Limb (tissue), 2 donors: ENCODE measurements at regions not wholly inside any gene's neighbourhood (a gene's known extent, or its start where the extent isn't known, plus 50 kb on each side); places are given as distances from the start of the nearest gene placed in this dataset.
"Not testable (repeated sequence)": the region's sequence is repeated elsewhere in the genome, so short reads cannot be mapped to it uniquely, and the experiment has no call there.

Experiments
- DNase-seq, 2 donors: peaks; one replicate each; pipeline ENCODE4 v3.0.0-alpha.2; 2016; ENCODE audit errors: extremely low spot score in 2 of 2

DNA sequence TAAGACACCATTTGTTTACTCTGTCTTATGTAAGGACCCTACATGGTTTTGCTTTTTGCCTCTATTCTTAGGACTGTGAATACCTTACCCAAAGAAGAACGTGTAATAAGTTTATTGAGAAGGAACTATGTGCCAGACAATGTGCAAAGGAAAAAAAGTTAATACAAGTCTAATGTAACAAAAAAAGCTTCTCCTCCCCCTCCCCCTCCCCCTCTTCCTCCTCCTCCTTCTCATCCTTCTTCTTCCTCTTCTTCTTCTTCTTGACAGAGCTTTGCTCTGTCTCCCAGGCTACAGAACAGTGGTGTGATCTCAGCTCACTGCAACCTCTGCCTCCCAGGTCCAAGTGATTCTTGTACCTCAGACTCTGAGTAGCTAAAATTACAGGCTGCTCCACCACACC, 50.9 kb upstream of the MITF start:
- DNase-seq: no peak

DNA sequence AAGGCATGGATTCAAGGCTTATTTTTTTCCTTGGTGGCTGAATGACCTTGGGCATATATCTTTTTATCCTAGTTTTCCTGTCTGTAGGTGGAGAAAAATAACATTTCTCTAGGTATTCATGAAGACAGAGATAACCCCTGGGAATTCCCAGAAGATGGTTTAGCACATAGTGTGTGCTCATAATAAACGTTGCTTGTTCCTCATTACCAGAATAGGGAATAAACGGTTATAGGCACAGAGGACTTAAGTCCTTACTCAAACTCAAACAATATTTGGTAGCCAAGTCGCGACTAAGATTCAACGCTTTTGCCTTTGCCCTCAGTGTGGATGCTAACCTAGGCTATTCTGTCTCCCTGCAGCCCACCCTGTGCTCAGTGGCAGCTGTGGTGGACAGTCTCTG, 51.6 kb upstream of the MITF start:
- no peak for DNase-seq

DNA sequence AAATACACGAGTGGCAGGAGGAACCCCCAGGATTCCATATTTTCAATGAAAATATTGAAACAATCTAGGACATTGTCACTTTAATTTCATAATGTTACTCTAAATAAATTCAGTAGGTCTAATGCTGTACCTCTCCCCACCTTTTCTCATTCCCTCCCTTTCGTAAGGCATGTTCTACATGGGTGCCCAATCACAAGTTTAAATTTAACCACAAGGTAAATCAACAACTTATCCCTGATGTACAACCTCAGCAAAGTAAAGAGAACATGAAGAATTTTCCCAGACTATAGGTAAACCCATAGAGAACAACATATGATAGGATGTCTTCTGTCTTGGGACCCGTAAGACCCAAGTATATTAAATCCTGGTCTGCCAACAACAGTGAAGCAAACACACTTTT, 53.2 kb upstream of the MITF start:
- no peak for DNase-seq

DNA sequence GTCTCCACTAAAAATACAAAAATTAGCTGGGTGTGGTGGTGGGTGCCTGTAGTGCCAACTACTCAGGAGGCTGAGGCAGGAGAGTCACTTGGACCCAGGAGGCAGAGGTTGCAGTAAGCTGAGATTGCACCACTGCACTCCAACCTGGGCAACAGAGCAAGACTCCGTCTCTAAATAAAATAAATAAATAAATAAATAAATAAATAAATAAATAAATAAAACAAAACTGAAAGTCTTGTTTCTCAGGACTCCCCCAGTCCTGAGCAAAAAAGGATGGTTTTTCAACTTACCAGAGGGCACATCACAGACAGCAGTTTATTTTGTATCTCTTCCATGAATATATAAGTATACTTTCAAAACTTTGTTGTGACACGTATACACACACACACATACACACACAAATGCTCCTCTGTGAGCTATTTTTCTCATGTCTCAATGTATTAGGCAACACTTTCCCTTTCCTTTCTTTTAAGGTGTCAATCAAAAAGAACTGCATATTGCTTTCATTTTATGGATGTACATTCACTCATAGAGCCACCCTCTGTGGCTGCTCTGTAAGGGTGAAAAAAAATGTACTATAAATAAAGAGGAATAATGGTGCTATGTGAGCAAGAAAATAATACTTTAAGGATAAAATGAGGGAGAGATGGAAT, 54.8 kb upstream of the MITF start:
- DNase-seq: no peak

DNA sequence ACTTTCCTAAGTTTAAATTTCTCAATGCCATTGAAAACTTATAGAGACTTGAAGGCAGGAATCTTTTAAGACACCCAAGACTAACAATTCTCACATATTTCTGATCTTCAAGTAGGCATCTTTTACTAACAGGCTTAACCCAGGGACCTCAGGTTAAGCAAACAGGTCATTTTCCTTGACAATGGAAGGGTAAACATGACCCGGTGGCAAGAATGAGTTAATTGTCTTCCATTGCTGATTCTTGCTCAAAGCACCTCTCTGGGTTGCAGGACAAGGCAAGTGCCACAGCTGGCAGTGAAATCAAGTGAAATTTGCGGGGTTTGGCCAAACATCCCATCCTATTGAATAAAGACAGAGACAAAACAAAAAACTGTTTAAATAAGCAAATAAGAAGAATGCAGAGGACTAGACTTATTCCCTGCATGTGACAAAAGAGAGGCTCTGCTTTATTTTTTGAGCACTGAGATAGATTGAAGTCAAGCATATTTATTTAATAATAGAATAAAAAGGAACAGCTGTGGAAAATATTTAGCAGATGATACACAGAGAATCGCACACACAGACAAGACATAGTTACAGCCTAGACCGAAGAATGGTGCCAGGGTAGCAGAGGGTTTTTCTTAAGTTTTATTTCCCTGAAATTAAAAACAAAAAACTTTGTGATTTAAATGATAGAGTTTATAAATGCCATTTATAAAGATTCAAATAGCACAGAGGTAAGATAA, 56.0 kb upstream of the MITF start:
- DNase-seq: no peak

DNA sequence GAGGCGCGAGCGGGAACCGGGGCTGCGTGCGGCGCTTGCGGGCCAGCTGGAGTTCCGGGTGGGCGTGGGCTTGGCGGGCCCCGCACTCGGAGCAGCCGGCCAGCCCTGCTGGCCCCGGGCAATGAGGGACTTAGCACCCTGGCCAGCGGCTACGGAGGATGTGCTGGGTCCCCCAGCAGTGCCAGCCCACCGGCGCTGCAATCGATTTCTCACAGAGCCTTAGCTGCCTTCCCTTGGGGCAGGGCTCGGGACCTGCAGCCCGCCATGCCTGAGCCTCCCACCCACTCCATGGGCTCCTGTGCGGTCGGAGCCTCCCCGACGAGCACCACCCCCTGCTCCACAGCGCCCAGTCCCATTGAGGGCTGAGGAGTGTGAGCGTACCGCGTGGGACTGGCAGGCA, 61.8 kb upstream of the MITF start:
- not testable (repeated sequence) for DNase-seq

DNA sequence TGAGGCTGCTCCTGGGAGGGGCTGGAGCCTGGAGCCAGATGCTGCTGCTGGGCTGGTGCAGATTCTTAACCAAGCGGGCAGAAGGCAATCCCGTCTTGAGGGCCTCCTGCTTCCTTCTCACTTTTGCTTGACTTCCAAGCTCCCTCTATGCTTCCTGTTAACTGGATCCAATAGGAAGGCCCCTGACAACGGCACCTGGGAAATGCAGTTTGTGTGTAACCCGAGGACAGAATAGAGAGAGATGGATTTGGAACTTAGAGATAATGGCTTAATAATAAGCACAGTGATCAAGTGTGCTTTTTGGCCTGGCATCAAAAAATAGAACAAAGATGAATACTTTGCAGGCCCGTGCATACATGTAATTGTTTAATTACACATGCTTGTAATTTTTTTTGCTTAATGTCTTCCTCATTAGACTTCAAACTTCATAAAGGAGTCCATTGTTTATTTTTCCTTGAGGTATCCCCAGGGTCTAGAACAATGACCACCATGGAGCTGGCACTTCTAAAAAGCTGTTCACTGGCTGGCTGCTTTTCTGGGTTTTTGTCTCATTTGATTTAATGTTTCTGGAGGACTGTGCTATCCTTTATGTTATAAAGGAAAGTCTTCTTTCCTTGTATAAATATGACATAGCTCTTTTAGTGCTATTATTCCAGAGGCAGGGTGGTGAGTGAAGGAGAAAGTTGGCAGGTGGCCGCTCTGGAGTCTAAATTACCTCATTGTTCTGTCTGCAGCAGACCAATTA, 63.3 kb upstream of the MITF start:
- DNase-seq: no peak

DNA sequence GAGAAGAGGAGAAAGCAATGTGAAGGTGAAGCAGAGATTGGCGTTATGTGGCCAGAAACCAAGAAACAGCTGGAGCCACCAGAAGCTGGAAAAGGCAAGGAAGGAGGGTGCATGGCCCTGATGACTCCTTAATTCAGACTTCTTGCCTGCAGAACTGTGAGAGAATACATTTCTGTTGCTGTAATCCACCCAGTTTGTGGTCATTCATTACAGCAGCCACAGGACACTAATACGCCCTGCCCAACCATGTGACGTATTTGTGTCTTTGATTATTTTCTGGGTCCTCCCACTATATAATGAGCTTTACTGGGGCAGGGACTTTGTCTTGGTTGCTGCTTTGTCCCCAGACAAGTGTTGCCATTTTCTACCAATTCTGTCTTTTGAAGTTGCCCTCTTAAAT, 64.5 kb upstream of the MITF start:
- no peak for DNase-seq

DNA sequence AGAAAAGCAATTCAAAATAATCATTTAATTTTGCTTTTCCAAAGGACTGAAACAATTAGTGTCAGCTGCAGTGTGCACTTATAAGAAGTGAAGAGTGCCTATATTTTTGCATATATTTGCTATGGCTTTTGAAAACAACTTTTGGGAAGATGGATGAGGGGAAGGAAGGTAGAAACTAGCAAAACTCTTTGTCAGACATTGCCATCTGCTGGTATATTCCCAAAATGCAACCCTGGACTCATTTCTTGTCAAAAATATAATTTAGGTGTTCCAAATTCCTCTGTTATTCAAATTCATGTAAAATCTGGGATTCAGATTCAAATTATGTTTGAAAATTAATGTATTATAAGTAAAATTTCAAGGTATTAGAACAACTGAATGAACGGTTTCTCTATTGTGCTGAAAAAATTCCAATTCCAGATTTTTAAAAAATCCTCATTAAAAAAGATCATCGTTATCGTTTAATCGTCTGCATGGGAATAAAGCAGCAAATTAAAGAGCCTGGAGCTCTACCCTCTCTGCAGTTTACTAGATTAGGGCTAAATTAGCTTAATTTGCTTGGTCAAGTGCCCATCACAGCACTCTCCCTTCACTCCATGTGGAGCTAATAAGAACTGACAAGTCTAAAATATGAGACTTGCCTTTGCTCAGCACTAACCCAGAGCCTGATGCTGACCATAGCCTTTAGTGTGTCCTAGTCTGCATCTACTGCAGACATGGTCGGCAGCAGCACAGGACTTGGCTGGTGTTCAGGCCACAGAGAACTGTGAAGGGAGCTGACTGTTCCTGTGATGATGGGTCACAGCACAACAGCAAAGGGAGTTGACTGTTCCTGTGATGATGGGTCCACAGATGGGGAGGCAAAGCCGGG, 67.9 kb upstream of the MITF start:
- DNase-seq: peak; percentile 41 to 80

DNA sequence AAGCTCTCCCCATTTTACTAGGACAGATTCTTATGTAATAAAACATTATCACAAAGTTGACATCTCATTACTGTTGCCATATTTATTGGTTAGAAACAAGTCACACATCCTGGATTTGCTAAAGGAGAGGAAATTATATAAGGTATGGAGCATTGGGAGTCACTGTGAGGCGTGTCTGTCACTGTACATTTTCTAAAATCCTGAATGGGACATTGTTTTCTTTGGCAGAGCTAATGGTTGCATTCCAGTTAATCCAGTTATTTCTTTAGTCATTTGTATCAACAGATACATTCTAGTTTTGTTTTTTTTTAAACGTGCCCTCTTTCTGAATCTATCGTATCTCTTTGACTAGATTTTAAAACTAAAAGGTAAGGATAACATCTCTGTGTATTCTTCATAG, 70.2 kb upstream of the MITF start:
- no peak for DNase-seq

DNA sequence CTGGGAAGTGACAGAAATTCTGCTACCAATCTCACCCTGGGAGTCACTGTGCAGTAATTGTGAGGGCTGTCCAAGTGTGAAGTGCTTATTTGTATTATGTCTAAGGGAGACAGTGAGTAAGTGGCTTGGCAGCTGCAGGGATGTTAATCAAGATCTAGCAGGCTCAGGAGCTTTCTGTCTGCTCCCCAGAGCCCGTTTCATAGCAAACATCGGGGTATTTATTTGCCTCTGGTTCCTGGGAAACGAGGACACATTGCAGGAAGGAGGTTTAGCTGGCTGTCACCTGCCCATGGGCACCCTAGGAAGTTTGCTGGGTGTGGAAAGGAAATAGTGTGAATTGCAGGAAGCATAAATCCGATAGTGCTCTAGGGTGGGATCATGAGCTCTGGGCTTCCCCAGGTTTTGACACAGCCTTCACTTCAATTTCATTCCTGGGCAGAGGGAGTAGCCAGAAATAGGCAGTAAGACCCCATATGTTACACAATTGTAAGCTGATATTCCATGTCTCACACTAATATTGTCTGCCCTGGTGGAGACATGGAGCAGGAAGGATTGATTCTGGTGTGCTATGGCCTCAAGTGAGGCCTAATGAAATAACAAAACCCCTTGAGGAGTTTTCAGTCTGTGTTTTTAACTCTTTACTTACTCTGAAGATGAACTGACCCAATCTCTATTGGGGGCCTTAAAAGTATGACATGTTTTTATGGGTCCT, 74.1 kb upstream of the MITF start:
- DNase-seq: peak in 1 of 2 donors; percentile 46

DNA sequence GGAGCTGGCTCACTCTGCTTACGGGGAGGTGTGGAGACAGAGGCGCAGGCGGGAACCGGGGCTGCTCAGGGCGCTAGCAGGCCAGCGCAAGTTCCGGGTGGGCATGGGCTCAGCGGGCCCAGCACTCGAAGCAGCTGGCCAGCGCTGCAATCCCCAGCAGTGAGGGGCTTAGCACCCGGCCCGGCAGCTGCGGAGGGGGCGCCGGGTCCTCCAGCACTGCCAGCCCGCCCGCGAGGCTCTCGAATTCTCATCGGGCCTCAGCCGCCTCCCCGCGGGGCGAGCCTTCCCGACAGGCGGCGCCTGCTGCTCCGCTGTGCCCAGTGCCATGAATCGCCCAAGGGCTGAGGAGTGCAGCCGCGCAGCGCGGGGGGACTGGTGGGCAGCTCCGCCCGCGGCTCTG, 78.6 kb upstream of the MITF start:
- DNase-seq: no peak

DNA sequence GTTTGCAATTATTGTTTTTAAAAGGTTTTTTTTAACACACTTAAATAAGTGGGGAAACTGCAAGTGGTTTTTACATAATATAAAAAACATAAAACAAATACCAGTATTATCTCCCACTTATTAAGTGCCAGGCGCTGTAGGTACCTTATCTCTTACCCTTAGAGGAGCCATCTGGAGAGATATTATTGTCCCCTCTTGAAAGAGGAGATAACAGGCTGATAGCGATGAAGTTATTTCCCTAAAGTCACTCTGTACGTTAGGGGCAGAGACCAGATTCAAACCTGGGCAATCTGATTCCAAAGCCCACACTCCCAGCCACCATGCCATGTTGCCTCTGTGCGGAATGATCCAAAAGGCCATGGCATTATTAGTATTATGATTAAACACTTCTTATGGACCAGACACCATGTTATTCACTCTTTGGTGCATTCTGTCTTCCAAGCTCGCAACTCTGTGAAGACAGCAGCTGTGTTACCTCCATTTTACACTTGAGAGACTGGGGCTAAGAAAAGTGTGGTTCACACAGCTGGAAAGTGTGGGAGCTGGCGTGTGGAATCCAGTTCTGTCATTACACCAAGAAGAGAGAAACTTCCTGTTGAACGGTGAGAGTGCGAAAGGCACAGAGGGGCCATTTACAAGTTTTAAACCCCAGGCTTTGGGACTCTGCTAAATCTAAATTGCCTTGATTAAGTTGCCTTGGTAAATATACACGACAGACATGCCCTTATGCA, 79.9 kb upstream of the MITF start:
- DNase-seq: no peak

DNA sequence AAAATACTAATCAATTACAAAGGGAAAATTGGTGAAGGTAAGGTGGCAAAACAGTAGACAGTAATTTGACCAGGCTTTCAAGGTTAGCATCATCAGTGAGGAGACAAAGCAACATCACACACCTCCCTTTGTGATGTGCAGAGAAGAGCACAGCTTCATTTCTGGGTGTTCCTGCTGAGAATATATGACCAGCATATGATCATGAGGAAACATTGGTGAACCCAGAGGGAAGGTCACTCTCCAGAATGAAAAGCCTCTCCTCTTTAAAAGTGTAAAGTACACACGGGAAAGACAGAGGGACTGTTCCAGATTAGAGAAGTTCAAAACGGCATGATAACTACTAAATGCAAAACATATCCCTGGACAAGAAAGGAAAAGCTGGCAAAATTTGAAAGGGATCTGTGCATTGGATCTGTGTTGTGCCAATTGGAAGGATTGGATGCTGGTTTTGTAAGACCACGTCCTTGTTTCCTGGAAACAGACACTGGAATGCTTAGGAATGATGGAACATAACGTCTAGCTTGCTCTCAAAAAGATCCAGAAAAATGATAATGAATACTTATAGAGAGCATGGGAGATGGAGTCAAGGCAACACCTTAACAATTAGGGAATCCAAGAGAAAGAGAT, 80.6 kb upstream of the MITF start:
- DNase-seq: no peak

DNA sequence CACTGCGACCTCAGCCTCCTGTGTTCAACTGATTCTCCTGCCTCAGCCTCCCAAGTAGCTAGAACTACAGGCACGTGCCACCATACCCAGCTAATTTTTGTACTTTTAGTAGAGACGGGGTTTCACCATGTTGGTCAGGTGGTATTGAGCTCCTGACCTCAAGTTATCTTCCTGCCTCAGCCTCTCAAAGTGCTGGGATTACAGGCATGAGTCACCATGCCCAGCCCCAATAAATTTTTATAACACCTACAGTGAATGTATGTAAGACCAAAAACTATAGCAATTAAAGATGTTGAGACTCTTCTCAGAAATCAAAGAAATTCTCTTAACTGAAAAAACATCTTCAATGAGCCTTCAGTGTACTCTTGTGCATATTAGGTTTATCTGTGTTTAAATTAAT, 82.2 kb upstream of the MITF start:
- not testable (repeated sequence) for DNase-seq

DNA sequence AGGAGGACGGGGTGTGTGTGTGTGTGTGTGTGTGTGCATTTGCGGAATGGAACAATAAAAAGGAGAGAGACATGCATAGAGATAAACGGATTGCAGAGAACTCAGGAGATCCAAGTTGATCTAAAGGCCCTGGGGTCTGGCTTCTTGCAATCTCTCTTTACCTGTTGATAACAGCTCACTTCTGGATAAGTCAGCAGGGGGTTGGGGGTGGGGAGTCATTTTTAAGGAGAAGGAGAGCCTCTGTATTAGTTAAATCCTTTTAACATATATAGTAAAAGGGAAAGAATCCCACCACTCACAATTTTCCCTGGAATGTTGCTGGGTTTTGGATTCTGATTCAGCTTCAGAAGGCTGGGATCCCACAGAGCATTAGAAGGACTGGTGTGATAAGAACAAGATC, 87.5 kb upstream of the MITF start:
- no peak for DNase-seq

DNA sequence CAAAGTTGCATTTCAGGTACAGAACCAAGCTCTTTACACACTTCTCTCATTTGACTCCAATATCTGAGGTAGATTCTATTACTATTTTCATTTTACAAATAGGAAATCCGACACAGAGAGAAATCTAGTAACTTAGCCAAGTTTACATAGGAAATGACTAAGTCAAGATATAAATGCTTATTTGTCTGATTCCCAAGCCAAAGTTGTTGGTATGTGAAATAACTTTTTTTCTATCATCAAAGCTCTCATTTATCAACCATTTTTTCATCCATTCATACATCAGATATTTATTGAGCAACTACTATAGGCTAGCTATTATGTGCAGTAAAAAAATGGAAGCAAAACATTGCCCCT, 89.2 kb upstream of the MITF start:
- no peak for DNase-seq

DNA sequence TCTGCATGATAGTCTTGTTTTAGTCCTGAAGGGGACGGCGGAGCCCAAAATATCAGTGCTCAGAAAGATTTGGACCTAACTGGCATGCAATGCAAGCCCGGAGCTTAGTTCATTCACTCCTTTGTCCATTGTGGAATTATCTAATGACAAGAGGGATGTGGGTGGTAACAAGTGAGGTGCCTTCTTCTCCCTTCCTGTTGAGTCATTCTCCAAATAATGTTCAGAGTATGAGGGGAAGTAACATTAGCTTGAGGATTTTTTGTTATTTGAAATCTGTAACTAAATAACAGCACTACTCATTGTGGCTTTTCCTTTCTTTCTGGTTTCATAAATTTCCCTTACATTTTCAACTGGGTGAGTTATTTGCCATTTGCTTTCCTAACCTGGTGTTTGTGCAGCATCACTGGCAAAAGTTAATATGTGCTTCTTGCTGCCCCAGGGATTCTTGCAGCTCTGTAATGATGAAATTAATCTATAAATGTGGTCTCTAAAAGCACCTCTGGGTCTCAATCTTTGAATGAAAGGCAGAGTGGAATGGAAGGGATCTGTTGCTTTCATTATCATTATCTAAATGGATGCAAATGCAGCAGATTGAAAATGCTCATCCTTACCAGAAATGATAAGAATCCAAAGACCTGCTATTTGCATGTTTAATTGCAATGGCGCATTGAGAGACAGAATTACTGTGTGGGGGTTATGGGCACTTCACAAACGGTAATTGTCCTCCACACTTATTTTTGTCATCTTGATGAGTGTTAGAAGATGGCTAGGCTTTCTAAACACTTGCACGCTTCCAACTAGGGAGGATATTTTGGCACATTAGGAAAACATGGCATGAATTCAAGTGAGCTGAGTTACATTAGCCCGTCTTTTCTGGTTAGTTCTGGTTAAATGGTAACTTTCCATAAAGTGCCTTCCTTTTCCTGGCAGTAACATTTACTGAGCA, 89.9 kb upstream of the MITF start:
- no peak for DNase-seq

DNA sequence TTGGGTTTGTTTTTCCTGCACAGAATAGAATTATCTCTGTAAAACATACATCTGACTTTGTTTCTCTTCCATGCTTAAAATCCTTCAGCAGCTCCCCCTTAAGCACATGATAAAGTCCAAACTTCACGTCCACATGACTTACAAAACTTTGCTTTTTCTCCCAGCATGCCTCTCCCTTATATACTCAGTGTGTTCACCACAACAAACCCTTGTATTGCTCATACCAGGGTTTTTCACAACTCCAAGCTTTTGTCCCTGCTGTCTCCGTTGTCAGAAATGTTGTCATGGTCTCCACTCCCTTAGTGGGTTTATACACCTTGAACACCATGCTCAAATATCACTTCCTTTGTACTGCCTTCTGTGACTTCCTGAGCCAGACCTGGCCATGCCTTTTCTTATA, 91.1 kb upstream of the MITF start:
- no peak for DNase-seq
